GM12875 (cell line): ENCODE measurements at regions not wholly inside any gene's neighbourhood (a gene's known extent, or its start where the extent isn't known, plus 50 kb on each side); places are given as distances from the start of the nearest gene placed in this dataset.

Experiments used
- H3K4me3 ChIP-seq: one replicate; pipeline ENCODE4 v1.5.1; 2011; ENCODE audit warnings: low read depth, low read length, control low read depth
- CTCF ChIP-seq: IDR thresholded peaks from 2 replicates; pipeline ENCODE4 v1.5.1; 2011; ENCODE audit warnings: low read depth, mild to moderate bottlenecking, control low read depth, inconsistent platforms, low read length, moderate library complexity, borderline replicate concordance; ENCODE audit not compliant: insufficient read depth

GRCh38 chr16:52721331-52721730, 174.4 kb upstream of the TOX3 start:
- no peak for TF ChIP-seq CTCF

GRCh38 chr16:52718046-52718445, 171.1 kb upstream of the TOX3 start:
- TF ChIP-seq CTCF: no peak
- H3K4me3 ChIP-seq: no peak overlapping the region

More at GRCh38 chr16:52721331-52721730, 174.4 kb upstream of the TOX3 start:
- H3K4me3 ChIP-seq: no peak overlapping the region

GRCh38 chr16:52713740-52714139, 166.8 kb upstream of the TOX3 start:
- no peak overlapping the region for H3K4me3 ChIP-seq
- no peak for TF ChIP-seq CTCF

GRCh38 chr16:52709306-52709705, 162.4 kb upstream of the TOX3 start:
- H3K4me3 ChIP-seq: no peak overlapping the region
- no peak for TF ChIP-seq CTCF

- no peak overlapping the region for H3K4me3 ChIP-seq
- TF ChIP-seq CTCF: no peak
Measured at GRCh38 chr16:52708476-52708875, 161.5 kb upstream of the TOX3 start.

- no peak overlapping the region for H3K4me3 ChIP-seq
- no peak for TF ChIP-seq CTCF
Measured at GRCh38 chr16:52707676-52708337, 160.9 kb upstream of the TOX3 start.

GRCh38 chr16:52705122-52705521, 158.2 kb upstream of the TOX3 start:
- no peak for TF ChIP-seq CTCF
- no peak overlapping the region for H3K4me3 ChIP-seq
